PC-3 (cell line): ENCODE measurements at regions not wholly inside any gene's neighbourhood (a gene's known extent, or its start where the extent isn't known, plus 50 kb on each side); places are given as distances from the start of the nearest gene placed in this dataset.

ENCODE experiments used
- ATAC-seq: fragments of 200-7000 bp; cut with Tn5 transposase; 2 replicates; pipeline ENCODE4 v1.9.1; 2020; ENCODE audit warnings: mild to moderate bottlenecking, moderate library complexity
- BruUV-seq: library from RNA; stranded (reverse); fragments of 400-500 nt; replicated peaks from 2 replicates; lab custom pipeline; 2021; lab: Mats Ljungman, UMichigan
- CTCF ChIA-PET: fragments of 300-600 bp; sonication (Branson Sonifier 250); formaldehyde crosslinking; loops from one replicate; lab custom pipeline; 2022; ENCODE audit warnings: antibody characterized with exemption; lab: Charles Lee
- POLR2A ChIA-PET: fragments of 300-600 bp; sonication (Branson Sonifier 250); formaldehyde crosslinking; loops from one replicate; lab custom pipeline; 2022; ENCODE audit warnings: antibody characterized with exemption; ENCODE audit not compliant: unreplicated experiment; lab: Charles Lee
- DNase-seq: peaks from one replicate; pipeline ENCODE4 v3.0.0-alpha.2; 2015
- H2AFZ ChIP-seq: fragments of 300-600 bp; sonication (generic); 2 replicates; pipeline ENCODE4 v1.6.0; 2016; ENCODE audit warnings: antibody characterized with exemption, low read length
- H3F3A ChIP-seq: fragments of 300-600 bp; sonication (generic); one replicate; pipeline ENCODE4 v1.6.0; 2017; ENCODE audit warnings: antibody characterized with exemption, low read length, control low read depth, mild to moderate bottlenecking; ENCODE audit not compliant: unreplicated experiment
- H3K27ac ChIP-seq: fragments of 300-600 bp; sonication (generic); 2 replicates; pipeline ENCODE4 v1.5.1; 2016; ENCODE audit warnings: mild to moderate bottlenecking, low read length
- H3K27me3 ChIP-seq: fragments of 300-600 bp; sonication (generic); 2 replicates; pipeline ENCODE4 v1.6.1; 2016; ENCODE audit warnings: low read length, mixed read lengths
- H3K36me3 ChIP-seq: fragments of 300-600 bp; sonication (generic); 2 replicates; pipeline ENCODE4 v1.6.1; 2016; ENCODE audit warnings: low read depth, mixed run types, low read length, mixed read lengths
- H3K4me1 ChIP-seq: fragments of 300-600 bp; sonication (generic); 2 replicates; pipeline ENCODE4 v1.5.1; 2016; ENCODE audit warnings: low read length; ENCODE audit not compliant: insufficient read depth
- H3K4me2 ChIP-seq: fragments of 300-600 bp; sonication (generic); 2 replicates; pipeline ENCODE4 v1.6.0; 2016; ENCODE audit warnings: low read length
- H3K4me3 ChIP-seq: fragments of 300-600 bp; sonication (generic); 2 replicates; pipeline ENCODE4 v1.5.1; 2016; ENCODE audit warnings: mild to moderate bottlenecking, low read length, mixed read lengths
- H3K79me2 ChIP-seq: fragments of 300-600 bp; sonication (generic); 2 replicates; pipeline ENCODE4 v1.6.1; 2017; ENCODE audit warnings: low read length, mixed read lengths
- H3K9ac ChIP-seq: fragments of 300-600 bp; sonication (generic); 2 replicates; pipeline ENCODE4 v1.6.0; 2016; ENCODE audit warnings: mild to moderate bottlenecking, low read length
- H3K9me2 ChIP-seq: fragments of 300-600 bp; sonication (generic); replicated peaks from 2 replicates; pipeline ENCODE4 v1.6.1; 2016; ENCODE audit warnings: mixed run types, low read length, mixed read lengths
- H3K9me3 ChIP-seq: fragments of 300-600 bp; sonication (generic); 2 replicates; pipeline ENCODE4 v1.6.1; 2016; ENCODE audit warnings: low read length, mixed read lengths
- H4K20me1 ChIP-seq: fragments of 300-600 bp; sonication (generic); 2 replicates; pipeline ENCODE4 v1.6.1; 2016; ENCODE audit warnings: low read length, mixed read lengths
- EZH2 ChIP-seq: fragments of 300-600 bp; sonication (generic); IDR thresholded peaks from one replicate; pipeline ENCODE4 v1.6.1; 2017; ENCODE audit warnings: antibody characterized with exemption, mild to moderate bottlenecking, low read length; ENCODE audit not compliant: unreplicated experiment
- EZH2phosphoT487 ChIP-seq: fragments of 300-600 bp; sonication (generic); IDR thresholded peaks from 2 replicates; pipeline ENCODE4 v1.6.1; 2018; ENCODE audit warnings: mild to moderate bottlenecking, antibody characterized with exemption, low read length, borderline replicate concordance
- intact Hi-C: fragments of 100-400 bp; cut with micrococcal nuclease; formaldehyde crosslinking; loops from 2 replicates; pipeline ENCODE4 v1.9.0; 2023
- TF ChIP-seq, protein P1 (sequence below): fragments of 300-600 bp; sonication (generic); conservative IDR thresholded peaks from 2 replicates; pipeline ENCODE4 v1.5.1; 2017; ENCODE audit warnings: antibody characterized with exemption, low read depth, mild to moderate bottlenecking, low read length

DNA sequence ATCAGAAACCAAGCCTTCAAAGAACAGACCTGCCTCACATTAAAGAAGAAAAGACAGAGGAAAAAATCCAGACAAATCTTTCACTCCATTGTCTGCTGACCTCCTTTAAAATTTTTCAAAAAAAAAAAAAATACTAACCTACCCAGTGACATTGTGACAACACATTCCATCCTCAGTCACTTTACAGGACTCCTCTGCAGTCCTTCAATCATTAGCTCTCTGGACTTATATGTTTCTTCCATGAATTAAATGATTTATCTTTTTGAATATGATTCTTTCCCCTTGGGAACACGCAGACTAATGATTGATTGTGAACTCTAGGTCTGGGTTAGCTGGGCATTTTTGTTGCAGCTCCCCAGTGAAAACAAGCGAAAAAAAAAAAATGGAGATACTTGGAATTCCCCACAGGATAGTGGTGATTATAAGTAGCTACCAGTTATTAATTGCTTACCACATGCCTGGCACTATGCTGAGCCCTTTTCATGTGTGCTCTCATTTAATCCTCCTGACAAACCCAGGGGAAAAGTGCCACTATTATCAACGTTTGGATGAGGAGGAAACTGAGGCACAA lies 261.3 kb upstream of the NCKAP5 start:
- H2AFZ ChIP-seq, result no peak overlapping the region
- H3K9me2 ChIP-seq, result no peaks in the 10 kb centered on the region
- H3K4me1 ChIP-seq, result no peaks in the 10 kb centered on the region
- H3K4me3 ChIP-seq, result no peak overlapping the region
- no peaks in the 10 kb centered on the region for H3K27me3 ChIP-seq
- H3K36me3 ChIP-seq, result no peaks in the 10 kb centered on the region
- CTCF ChIA-PET, result no interaction called here
- intact Hi-C loops, result no loop called here
- H3F3A ChIP-seq, result no peaks in the 10 kb centered on the region
- no peaks in the 10 kb centered on the region for H4K20me1 ChIP-seq
- H3K9ac ChIP-seq, result no peak overlapping the region
- POLR2A ChIA-PET, result no interaction called here
- no peaks in the 10 kb centered on the region for H3K79me2 ChIP-seq
- H3K27ac ChIP-seq, result no peak overlapping the region
- TF ChIP-seq EZH2phosphoT487 (no peak), EZH2 (no peak)
- TF ChIP-seq, protein P1, sequence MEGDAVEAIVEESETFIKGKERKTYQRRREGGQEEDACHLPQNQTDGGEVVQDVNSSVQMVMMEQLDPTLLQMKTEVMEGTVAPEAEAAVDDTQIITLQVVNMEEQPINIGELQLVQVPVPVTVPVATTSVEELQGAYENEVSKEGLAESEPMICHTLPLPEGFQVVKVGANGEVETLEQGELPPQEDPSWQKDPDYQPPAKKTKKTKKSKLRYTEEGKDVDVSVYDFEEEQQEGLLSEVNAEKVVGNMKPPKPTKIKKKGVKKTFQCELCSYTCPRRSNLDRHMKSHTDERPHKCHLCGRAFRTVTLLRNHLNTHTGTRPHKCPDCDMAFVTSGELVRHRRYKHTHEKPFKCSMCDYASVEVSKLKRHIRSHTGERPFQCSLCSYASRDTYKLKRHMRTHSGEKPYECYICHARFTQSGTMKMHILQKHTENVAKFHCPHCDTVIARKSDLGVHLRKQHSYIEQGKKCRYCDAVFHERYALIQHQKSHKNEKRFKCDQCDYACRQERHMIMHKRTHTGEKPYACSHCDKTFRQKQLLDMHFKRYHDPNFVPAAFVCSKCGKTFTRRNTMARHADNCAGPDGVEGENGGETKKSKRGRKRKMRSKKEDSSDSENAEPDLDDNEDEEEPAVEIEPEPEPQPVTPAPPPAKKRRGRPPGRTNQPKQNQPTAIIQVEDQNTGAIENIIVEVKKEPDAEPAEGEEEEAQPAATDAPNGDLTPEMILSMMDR, result no peak
- ATAC-seq (no peak), DNase-seq (no peak)
- no peaks in the 10 kb centered on the region for H3K9me3 ChIP-seq
- BruUV-seq, result no TSS peak
- H3K4me2 ChIP-seq, result no peak overlapping the region

DNA sequence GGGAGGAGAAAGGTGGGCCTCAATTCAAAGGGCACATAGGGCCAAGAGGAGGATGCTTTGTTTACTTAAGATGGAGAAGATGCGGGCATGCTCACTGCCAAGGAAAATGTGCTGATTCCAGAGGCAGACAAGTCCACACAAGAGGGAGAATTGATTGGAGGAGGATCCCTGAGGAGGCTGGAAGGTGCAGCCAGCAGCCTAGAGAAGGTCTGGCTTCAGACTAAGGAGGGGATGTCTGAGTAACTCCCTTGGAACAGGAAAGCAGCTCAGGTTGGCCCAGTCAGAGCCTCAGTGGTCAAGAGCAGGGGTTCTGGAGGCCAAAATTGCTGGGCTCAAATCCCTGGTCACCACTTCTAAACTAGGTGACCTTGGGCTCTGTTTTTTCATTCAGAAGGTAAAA lies 265.5 kb upstream of the NCKAP5 start:
- Histone ChIP-seq H3K9me3 (no peaks in the 10 kb centered on the region), H3K4me1 (peaks cover 17% of the 10 kb centered on the region; the same call in 1 of the 2 replicates), H3K4me3 (no peak overlapping the region), H3K27me3 (no peaks in the 10 kb centered on the region), H3K9ac (no peak overlapping the region), H3F3A (no peaks in the 10 kb centered on the region), H3K79me2 (no peaks in the 10 kb centered on the region), H4K20me1 (no peaks in the 10 kb centered on the region), H3K36me3 (no peaks in the 10 kb centered on the region), H3K4me2 (no peak overlapping the region), H3K27ac (no peak overlapping the region), H3K9me2 (no peaks in the 10 kb centered on the region), H2AFZ (no peak overlapping the region)
- ChIA-PET POLR2A (no interaction called here), CTCF (no interaction called here)
- BruUV-seq, result no TSS peak
- TF ChIP-seq EZH2 (no peak), EZH2phosphoT487 (no peak)
- TF ChIP-seq, protein P1, result no peak
- ATAC-seq, result no peak
- intact Hi-C loops, result no loop called here
- no peak for DNase-seq

DNA sequence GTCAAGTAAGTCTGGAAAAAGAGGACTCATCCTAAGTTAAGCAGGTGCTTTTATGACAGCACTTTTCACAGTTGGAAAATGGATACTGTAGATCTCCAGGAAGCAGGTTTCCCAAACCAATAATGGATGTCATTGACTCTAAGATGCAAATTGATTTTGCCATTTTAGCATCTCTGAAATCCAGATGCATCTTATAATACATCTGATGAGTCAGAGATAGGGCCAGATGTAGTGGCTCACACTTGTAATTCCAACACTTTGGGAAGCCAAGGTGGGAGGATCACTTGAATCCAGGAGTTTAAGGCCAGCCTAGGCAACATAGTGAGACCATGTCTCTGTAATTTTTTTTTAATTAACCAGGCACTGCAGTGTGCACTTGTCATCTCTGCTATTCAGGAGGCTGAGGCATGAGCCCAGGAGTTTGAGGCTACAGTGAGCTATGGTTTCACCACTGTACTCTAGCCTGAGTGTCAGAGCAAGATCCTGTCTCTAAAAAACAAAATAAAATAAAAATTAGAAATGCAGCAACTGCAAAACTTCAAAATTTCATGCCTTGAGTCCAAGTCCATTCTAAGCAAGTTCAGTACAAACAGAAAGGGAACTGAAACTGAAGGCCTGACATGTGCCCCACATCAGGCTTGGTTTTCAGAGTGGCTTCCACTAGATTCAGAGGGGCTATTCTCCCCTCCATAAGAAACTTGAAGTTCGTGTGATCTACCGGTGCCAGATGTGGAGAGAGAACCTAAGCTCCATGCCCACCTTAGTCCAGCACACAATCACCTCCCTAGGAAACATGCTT lies 267.8 kb upstream of the NCKAP5 start:
- ChIA-PET POLR2A (interaction anchor here (0.6 to 0.7 kb wide), 2 partner anchors 846 to 872 kb away, joined by 3 to 6 read pairs; no protein-coding TSS in a partner anchor), CTCF (no interaction called here)
- Histone ChIP-seq H3K4me1 (peaks cover 21% of the 10 kb centered on the region), H3K4me2 (no peak overlapping the region), H3K27me3 (no peaks in the 10 kb centered on the region), H3K36me3 (no peaks in the 10 kb centered on the region), H3K4me3 (no peak overlapping the region), H4K20me1 (no peaks in the 10 kb centered on the region), H3K27ac (no peak overlapping the region), H3K9ac (no peak overlapping the region), H3K79me2 (no peaks in the 10 kb centered on the region), H3K9me3 (no peaks in the 10 kb centered on the region), H3F3A (no peaks in the 10 kb centered on the region), H2AFZ (no peak overlapping the region), H3K9me2 (no peaks in the 10 kb centered on the region)
- intact Hi-C loops, result no loop called here
- DNase-seq (no peak), ATAC-seq (no peak)
- no peak for TF ChIP-seq EZH2phosphoT487
- TF ChIP-seq EZH2, result no peak
- TF ChIP-seq, protein P1, result no peak
- BruUV-seq, result no TSS peak
